GM21825 (cell line): ENCODE measurements at regions not wholly inside any gene's neighbourhood (a gene's known extent, or its start where the extent isn't known, plus 50 kb on each side); places are given as distances from the start of the nearest gene placed in this dataset.
"Not testable (repeated sequence)": the region's sequence is repeated elsewhere in the genome, so short reads cannot be mapped to it uniquely, and the experiment has no call there.

Source experiments
- ATAC-seq: cut with Tn5 transposase; IDR thresholded peaks from one replicate; pipeline ENCODE4 v1.9.1; 2021; ENCODE audit warnings: mild to moderate bottlenecking, moderate library complexity; ENCODE audit not compliant: unreplicated experiment

- no peak for ATAC-seq
Measured at GRCh38 chr6:141402489-141402888, 730.2 kb upstream of the GJE1 start.

GRCh38 chr6:141401851-141402250 lies 730.9 kb upstream of the GJE1 start:
- ATAC-seq, result no peak

GRCh38 chr6:141401168-141401567 lies 731.6 kb upstream of the GJE1 start:
- no peak for ATAC-seq

- no peak for ATAC-seq
Measured at GRCh38 chr6:141398949-141399348, 733.8 kb upstream of the GJE1 start.

- no peak for ATAC-seq
Measured at GRCh38 chr6:141395443-141396008, 737.2 kb upstream of the GJE1 start.

- ATAC-seq, result no peak
Measured at GRCh38 chr6:141394565-141395051, 738.1 kb upstream of the GJE1 start.

- no peak for ATAC-seq
Measured at GRCh38 chr6:141394125-141394536, 738.6 kb upstream of the GJE1 start.

- no peak for ATAC-seq
Measured at GRCh38 chr6:141393405-141394124, 739.2 kb upstream of the GJE1 start.

- ATAC-seq, result not testable (repeated sequence)
Measured at GRCh38 chr6:141391135-141391534, 741.6 kb upstream of the GJE1 start.

GRCh38 chr6:141388666-141389065 lies 744.1 kb upstream of the GJE1 start:
- no peak for ATAC-seq

- ATAC-seq, result no peak
Measured at GRCh38 chr6:141370438-141370837, 762.3 kb upstream of the GJE1 start.

- not testable (repeated sequence) for ATAC-seq
Measured at GRCh38 chr6:141366796-141367195, 765.9 kb upstream of the GJE1 start.

GRCh38 chr6:141364694-141365093 lies 768.0 kb upstream of the GJE1 start:
- no peak for ATAC-seq

GRCh38 chr6:141364232-141364631 lies 768.5 kb upstream of the GJE1 start:
- no peak for ATAC-seq

GRCh38 chr6:141361559-141361958 lies 771.2 kb upstream of the GJE1 start:
- ATAC-seq, result no peak

- ATAC-seq, result no peak
Measured at GRCh38 chr6:141359953-141360352, 772.8 kb upstream of the GJE1 start.

GRCh38 chr6:141354191-141354955 lies 778.4 kb upstream of the GJE1 start:
- no peak for ATAC-seq

- ATAC-seq, result no peak
Measured at GRCh38 chr6:141351721-141352120, 781.0 kb upstream of the GJE1 start.

GRCh38 chr6:141349710-141350109 lies 783.0 kb upstream of the GJE1 start:
- ATAC-seq, result no peak

- ATAC-seq, result no peak
Measured at GRCh38 chr6:141347906-141348492, 784.7 kb upstream of the GJE1 start.

- ATAC-seq, result no peak
Measured at GRCh38 chr6:141347086-141347485, 785.6 kb upstream of the GJE1 start.
